HG02885 (cell line): ENCODE measurements at regions not wholly inside any gene's neighbourhood (a gene's known extent, or its start where the extent isn't known, plus 50 kb on each side); places are given as distances from the start of the nearest gene placed in this dataset.
"Not testable (repeated sequence)": the region's sequence is repeated elsewhere in the genome, so short reads cannot be mapped to it uniquely, and the experiment has no call there.

Source experiments
- ATAC-seq: cut with Tn5 transposase; IDR thresholded peaks from one replicate; pipeline ENCODE4 v1.9.1; 2021; ENCODE audit warnings: mild to moderate bottlenecking; ENCODE audit not compliant: unreplicated experiment, poor library complexity

- ATAC-seq = no peak
Observed at GRCh38 chr3:161599697-161600096, 103.1 kb downstream of the OTOL1 start.

GRCh38 chr3:161600173-161600572, 103.6 kb downstream of the OTOL1 start:
- no peak for ATAC-seq

GRCh38 chr3:161602475-161602874, 105.9 kb downstream of the OTOL1 start:
- no peak for ATAC-seq

GRCh38 chr3:161602918-161603317, 106.3 kb downstream of the OTOL1 start:
- ATAC-seq = no peak

- ATAC-seq = no peak
Observed at GRCh38 chr3:161607056-161607455, 110.4 kb downstream of the OTOL1 start.

GRCh38 chr3:161619351-161619750, 122.7 kb downstream of the OTOL1 start:
- no peak for ATAC-seq

GRCh38 chr3:161630794-161631193, 134.2 kb downstream of the OTOL1 start:
- no peak for ATAC-seq

- ATAC-seq = no peak
Observed at GRCh38 chr3:161631536-161631935, 134.9 kb downstream of the OTOL1 start.

GRCh38 chr3:161637559-161637958, 141.0 kb downstream of the OTOL1 start:
- ATAC-seq = no peak

- not testable (repeated sequence) for ATAC-seq
Observed at GRCh38 chr3:161639095-161639494, 142.5 kb downstream of the OTOL1 start.

- no peak for ATAC-seq
Observed at GRCh38 chr3:161640181-161640580, 143.6 kb downstream of the OTOL1 start.

- ATAC-seq = no peak
Observed at GRCh38 chr3:161641287-161641686, 144.7 kb downstream of the OTOL1 start.

GRCh38 chr3:161644891-161645635, 148.5 kb downstream of the OTOL1 start:
- no peak for ATAC-seq

- no peak for ATAC-seq
Observed at GRCh38 chr3:161647936-161648470, 151.4 kb downstream of the OTOL1 start.

- no peak for ATAC-seq
Observed at GRCh38 chr3:161649900-161650484, 153.4 kb downstream of the OTOL1 start.

- ATAC-seq = no peak
Observed at GRCh38 chr3:161657786-161658185, 161.2 kb downstream of the OTOL1 start.

- ATAC-seq = no peak
Observed at GRCh38 chr3:161671141-161671540, 174.5 kb downstream of the OTOL1 start.

- no peak for ATAC-seq
Observed at GRCh38 chr3:161672478-161672877, 175.9 kb downstream of the OTOL1 start.

- no peak for ATAC-seq
Observed at GRCh38 chr3:161673866-161674265, 177.3 kb downstream of the OTOL1 start.

- ATAC-seq = no peak
Observed at GRCh38 chr3:161674402-161674801, 177.8 kb downstream of the OTOL1 start.

GRCh38 chr3:161681831-161682230, 185.2 kb downstream of the OTOL1 start:
- not testable (repeated sequence) for ATAC-seq

- no peak for ATAC-seq
Observed at GRCh38 chr3:161682715-161683114, 186.1 kb downstream of the OTOL1 start.
